Type B pancreatic cell (in vitro differentiated cells): ENCODE measurements at regions not wholly inside any gene's neighbourhood (a gene's known extent, or its start where the extent isn't known, plus 50 kb on each side); places are given as distances from the start of the nearest gene placed in this dataset.

Experiments used
- DNase-seq: peaks from one replicate; pipeline ENCODE4 v3.0.0; 2021; ENCODE audit warnings: mixed read lengths; ENCODE audit not compliant: unreplicated experiment; ENCODE audit errors: extremely low spot score
- H3K27ac Mint-ChIP-seq: 2 replicates; pipeline ENCODE4 v1.8.0; 2021; ENCODE audit warnings: mild to moderate bottlenecking, mixed read lengths
- H3K27me3 Mint-ChIP-seq: 2 replicates; pipeline ENCODE4 v1.8.0; 2021; ENCODE audit warnings: mixed read lengths
- H3K36me3 Mint-ChIP-seq: 2 replicates; pipeline ENCODE4 v1.8.0; 2021; ENCODE audit warnings: mixed read lengths
- H3K4me1 Mint-ChIP-seq: one replicate; pipeline ENCODE4 v1.8.0; 2021; ENCODE audit warnings: mixed read lengths; ENCODE audit not compliant: unreplicated experiment
- H3K4me3 Mint-ChIP-seq: 2 replicates; pipeline ENCODE4 v1.8.0; 2021; ENCODE audit warnings: mild to moderate bottlenecking, mixed read lengths
- H3K9me3 Mint-ChIP-seq: 2 replicates; pipeline ENCODE4 v1.8.0; 2021; ENCODE audit warnings: mixed read lengths
- CTCF ChIP-seq: fragments of 200-600 bp; sonication (generic); conservative IDR thresholded peaks from 2 replicates; pipeline ENCODE4 v1.5.0; 2021; ENCODE audit warnings: antibody characterized with exemption, mild to moderate bottlenecking

DNA sequence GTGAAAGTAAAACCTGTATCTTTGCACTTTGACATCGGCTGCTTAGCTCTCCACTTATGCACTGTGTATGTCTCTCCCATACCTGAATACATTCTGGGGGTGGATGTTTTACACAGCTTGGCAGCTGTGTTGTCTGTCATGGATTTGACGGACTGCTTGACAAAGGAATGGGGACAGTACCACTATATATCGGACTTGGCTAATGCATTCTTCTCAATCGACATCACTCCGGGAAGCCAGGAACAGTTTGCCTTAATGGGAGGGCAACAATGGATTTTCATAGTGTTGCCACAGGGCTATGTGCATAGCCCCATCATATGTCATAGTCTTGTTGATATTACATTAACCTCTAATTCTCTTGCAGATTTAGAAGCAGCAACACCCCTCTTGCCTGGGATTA lies 1008.3 kb downstream of the DNAH5 start:
- H3K27ac Mint-ChIP-seq, result no peak overlapping the region
- TF ChIP-seq CTCF, result no peak

GRCh38 chr5:12934722-12935121 lies 1009.8 kb downstream of the DNAH5 start:
- H3K27ac Mint-ChIP-seq, result no peak overlapping the region
- TF ChIP-seq CTCF, result no peak
- no peaks in the 10 kb centered on the region for H3K4me1 Mint-ChIP-seq
- no peak for DNase-seq
- H3K36me3 Mint-ChIP-seq, result no peaks in the 10 kb centered on the region
- H3K4me3 Mint-ChIP-seq, result no peak overlapping the region
- H3K27me3 Mint-ChIP-seq, result peaks cover 3% of the 10 kb centered on the region
- H3K9me3 Mint-ChIP-seq, result no peaks in the 10 kb centered on the region

More for the DNA sequence above, 1008.3 kb downstream of the DNAH5 start:
- Mint-ChIP-seq H3K4me1 (no peaks in the 10 kb centered on the region), H3K27me3 (no peaks in the 10 kb centered on the region), H3K9me3 (no peaks in the 10 kb centered on the region), H3K36me3 (no peaks in the 10 kb centered on the region), H3K4me3 (no peak overlapping the region)
- no peak for DNase-seq

DNA sequence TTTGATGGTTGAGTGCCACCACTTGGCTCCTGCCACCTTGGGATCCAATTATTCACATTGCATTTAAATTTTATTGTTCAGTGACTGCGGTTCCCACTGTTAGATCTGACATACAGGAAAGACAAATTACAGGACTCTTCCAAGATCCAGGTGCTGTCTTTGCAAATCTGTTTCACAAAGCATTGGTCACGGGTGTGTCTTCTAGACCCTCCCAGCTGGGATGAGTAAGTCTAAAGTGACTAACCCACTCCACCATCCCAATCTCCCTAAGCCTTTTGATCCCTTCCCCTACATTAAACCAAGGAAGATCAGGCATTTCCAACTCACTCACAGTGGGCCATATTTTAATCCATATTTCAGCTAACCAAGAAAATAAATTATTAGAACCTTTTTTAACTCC lies 1016.3 kb upstream of the CTNND2 start:
- no peaks in the 10 kb centered on the region for H3K36me3 Mint-ChIP-seq
- DNase-seq, result no peak
- H3K9me3 Mint-ChIP-seq, result no peaks in the 10 kb centered on the region
- H3K4me3 Mint-ChIP-seq, result no peak overlapping the region
- no peaks in the 10 kb centered on the region for H3K4me1 Mint-ChIP-seq
- H3K27ac Mint-ChIP-seq, result no peak overlapping the region
- TF ChIP-seq CTCF, result no peak
- H3K27me3 Mint-ChIP-seq, result no peaks in the 10 kb centered on the region

- no peak overlapping the region for H3K4me3 Mint-ChIP-seq
- H3K36me3 Mint-ChIP-seq, result no peaks in the 10 kb centered on the region
- H3K9me3 Mint-ChIP-seq, result no peaks in the 10 kb centered on the region
- no peak for TF ChIP-seq CTCF
- DNase-seq, result no peak
- no peak overlapping the region for H3K27ac Mint-ChIP-seq
- no peaks in the 10 kb centered on the region for H3K4me1 Mint-ChIP-seq
- H3K27me3 Mint-ChIP-seq, result no peaks in the 10 kb centered on the region
Observed at GRCh38 chr5:12911156-12911555, 1006.9 kb upstream of the CTNND2 start.

DNA sequence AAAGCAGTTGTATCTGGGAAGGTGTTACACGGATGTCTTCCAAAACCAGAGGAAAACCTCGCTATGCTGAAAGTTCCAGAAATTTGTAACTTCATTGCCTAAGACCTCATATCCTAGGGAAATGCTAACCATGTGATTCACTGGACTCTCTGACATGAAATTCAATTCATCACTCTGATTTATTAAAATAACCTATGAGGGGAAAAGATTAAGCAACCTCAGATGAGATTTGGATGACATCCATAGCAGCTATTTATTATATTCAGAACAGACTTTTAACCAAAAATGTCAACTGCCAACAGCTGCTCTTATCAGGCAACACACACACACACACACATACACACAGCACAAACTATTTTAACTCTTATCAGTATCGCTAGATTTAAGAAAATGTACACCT lies 1006.4 kb upstream of the CTNND2 start:
- no peak overlapping the region for H3K27ac Mint-ChIP-seq
- TF ChIP-seq CTCF, result no peak
- no peaks in the 10 kb centered on the region for H3K36me3 Mint-ChIP-seq

GRCh38 chr5:12902611-12903010 lies 998.4 kb upstream of the CTNND2 start:
- Mint-ChIP-seq H3K4me1 (no peaks in the 10 kb centered on the region), H3K27me3 (no peaks in the 10 kb centered on the region), H3K27ac (no peak overlapping the region), H3K9me3 (no peaks in the 10 kb centered on the region), H3K36me3 (no peaks in the 10 kb centered on the region), H3K4me3 (no peak overlapping the region)
- TF ChIP-seq CTCF, result no peak
- no peak for DNase-seq

More for the DNA sequence above, 1006.4 kb upstream of the CTNND2 start:
- DNase-seq, result no peak
- Mint-ChIP-seq H3K27me3 (no peaks in the 10 kb centered on the region), H3K4me3 (no peak overlapping the region), H3K4me1 (no peaks in the 10 kb centered on the region), H3K9me3 (no peaks in the 10 kb centered on the region)
